ENCODE measurements at regions not wholly inside any gene's neighbourhood (a gene's known extent, or its start where the extent isn't known, plus 50 kb on each side); places are given as distances from the start of the nearest gene placed in this dataset.

DNA sequence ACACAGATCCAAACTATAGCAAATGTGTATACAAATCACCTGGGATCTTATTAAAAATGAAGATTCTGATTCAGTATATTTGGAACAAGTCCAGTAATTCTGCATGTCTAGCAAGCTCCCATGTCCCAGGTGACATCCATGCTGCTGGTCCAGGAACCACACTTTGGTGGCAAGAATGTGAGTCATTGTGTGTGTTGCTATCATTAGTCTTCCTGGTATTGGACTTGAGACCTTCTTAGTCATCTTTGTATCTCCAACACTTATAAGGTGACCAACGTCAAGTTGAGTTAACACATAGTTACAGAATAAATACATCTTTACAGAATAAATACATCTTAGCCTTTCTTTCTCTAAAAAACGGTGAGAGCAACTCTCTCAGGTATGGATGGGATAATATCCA lies 107.9 kb upstream of the NDUFV2 start:
- TF ChIP-seq, protein P1, sequence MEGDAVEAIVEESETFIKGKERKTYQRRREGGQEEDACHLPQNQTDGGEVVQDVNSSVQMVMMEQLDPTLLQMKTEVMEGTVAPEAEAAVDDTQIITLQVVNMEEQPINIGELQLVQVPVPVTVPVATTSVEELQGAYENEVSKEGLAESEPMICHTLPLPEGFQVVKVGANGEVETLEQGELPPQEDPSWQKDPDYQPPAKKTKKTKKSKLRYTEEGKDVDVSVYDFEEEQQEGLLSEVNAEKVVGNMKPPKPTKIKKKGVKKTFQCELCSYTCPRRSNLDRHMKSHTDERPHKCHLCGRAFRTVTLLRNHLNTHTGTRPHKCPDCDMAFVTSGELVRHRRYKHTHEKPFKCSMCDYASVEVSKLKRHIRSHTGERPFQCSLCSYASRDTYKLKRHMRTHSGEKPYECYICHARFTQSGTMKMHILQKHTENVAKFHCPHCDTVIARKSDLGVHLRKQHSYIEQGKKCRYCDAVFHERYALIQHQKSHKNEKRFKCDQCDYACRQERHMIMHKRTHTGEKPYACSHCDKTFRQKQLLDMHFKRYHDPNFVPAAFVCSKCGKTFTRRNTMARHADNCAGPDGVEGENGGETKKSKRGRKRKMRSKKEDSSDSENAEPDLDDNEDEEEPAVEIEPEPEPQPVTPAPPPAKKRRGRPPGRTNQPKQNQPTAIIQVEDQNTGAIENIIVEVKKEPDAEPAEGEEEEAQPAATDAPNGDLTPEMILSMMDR (conservative IDR thresholded peaks at IDR 0.05; ENCODE audit: low read length): no peak
- TF ChIP-seq EZH2phosphoT487 (IDR thresholded peaks at IDR 0.05; ENCODE audit: borderline replicate concordance): no peak
